Lung (tissue), 11 donors: ENCODE measurements at regions not wholly inside any gene's neighbourhood (a gene's known extent, or its start where the extent isn't known, plus 50 kb on each side); places are given as distances from the start of the nearest gene placed in this dataset.

Experiments
- ATAC-seq: fragments of 200-7000 bp; cut with Tn5 transposase; one replicate; pipeline ENCODE4 v1.9.1; 2020; ENCODE audit warnings: moderate number of reproducible peaks; ENCODE audit not compliant: insufficient read depth, low FRiP score
- DNase-seq, 3 donors: peaks; one replicate each; pipeline ENCODE4 v3.0.0-alpha.2; 2013 to 2017
- H3K27ac ChIP-seq, 2 donors: one replicate each; pipeline ENCODE4 v1.5.1; 2013; ENCODE audit warnings: mild to moderate bottlenecking in 2 of 2, moderate library complexity in 2 of 2, control low read depth in 1 of 2, inconsistent platforms in 1 of 2, low read depth in 1 of 2, low read length in 1 of 2
- H3K27me3 ChIP-seq, 3 donors: one replicate each; pipeline ENCODE4 v1.5.1; 2013; ENCODE audit warnings: low read length in 2 of 3; ENCODE audit not compliant: control insufficient read depth in 3 of 3, insufficient read depth in 3 of 3
- H3K36me3 ChIP-seq, 4 donors: one replicate each; pipeline ENCODE4 v1.5.1; 2013; ENCODE audit warnings: low read length in 4 of 4, mild to moderate bottlenecking in 1 of 4, moderate library complexity in 1 of 4; ENCODE audit not compliant: control insufficient read depth in 4 of 4, insufficient read depth in 4 of 4
- H3K4me1 ChIP-seq, 5 donors: one replicate each; pipeline ENCODE4 v1.5.1; 2013; ENCODE audit warnings: low read length in 5 of 5, mild to moderate bottlenecking in 2 of 5, moderate library complexity in 1 of 5; ENCODE audit not compliant: control insufficient read depth in 5 of 5, insufficient read depth in 5 of 5
- H3K4me3 ChIP-seq: one replicate; pipeline ENCODE4 v1.5.1; 2013; ENCODE audit warnings: mild to moderate bottlenecking, control low read depth, moderate library complexity
- H3K9ac ChIP-seq, 2 donors: one replicate each; pipeline ENCODE4 v1.5.1; 2013; ENCODE audit warnings: low read length in 2 of 2, control low read depth in 1 of 2; ENCODE audit not compliant: insufficient read depth in 1 of 2
- H3K9me3 ChIP-seq, 4 donors: one replicate each; pipeline ENCODE4 v1.5.1; 2013; ENCODE audit warnings: low read length in 3 of 4, mild to moderate bottlenecking in 1 of 4, moderate library complexity in 1 of 4; ENCODE audit not compliant: control insufficient read depth in 4 of 4, insufficient read depth in 3 of 4
- WGBS, 2 donors: extraction: QIAGEN DNeasy Blood & Tissue Kit; methylation state at CpG; one replicate each; pipeline ENCODE4 v1.1.7; 2013; 5-methylcytosine and 5-hydroxymethylcytosine counted together
- TF ChIP-seq, protein P1 (sequence below): IDR thresholded peaks from 2 replicates; pipeline ENCODE4 v1.5.1; 2012; ENCODE audit warnings: mild to moderate bottlenecking; ENCODE audit errors: control extremely low read depth, extremely low read depth
- donor health status: control.
- donor health status: control.
- donor health status: Bipolar disorder and iron deficiency.
- donor health status: healthy.
- donor health status: DM: yes; HTN: yes; CAD: no.

DNA sequence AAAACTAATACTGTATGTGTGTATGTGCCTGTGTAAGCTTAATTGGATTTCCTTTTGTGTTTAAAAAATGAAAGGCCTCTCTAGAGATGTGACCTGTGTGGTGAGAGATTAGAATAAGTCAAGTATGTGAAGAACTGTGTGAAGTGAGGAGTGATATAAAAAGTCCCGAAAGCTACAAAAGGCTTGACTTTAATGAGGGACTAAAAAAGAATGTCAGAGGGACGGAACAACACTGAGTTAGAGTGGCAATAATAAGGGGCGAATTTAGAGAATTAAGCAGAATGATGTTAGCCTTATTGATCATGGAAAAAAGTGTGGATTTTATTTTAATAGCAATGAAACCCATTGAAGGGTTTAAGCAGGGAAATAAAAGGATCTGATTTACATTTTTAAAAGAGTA, 1281.2 kb upstream of the ADGRB3 start:
- Histone ChIP-seq H3K4me1 (no peaks in the 10 kb centered on the region), H3K9me3 (no peaks in the 10 kb centered on the region), H3K4me3 (no peak overlapping the region), H3K27ac (no peak overlapping the region), H3K9ac (no peak overlapping the region), H3K36me3 (no peaks in the 10 kb centered on the region), H3K27me3 (no peaks in the 10 kb centered on the region)
- DNase-seq (no peak), ATAC-seq (no peak)
- WGBS, 2 donors: 66 to 73% methylated on average over 3 of the region's 3 CpGs
- TF ChIP-seq, protein P1, sequence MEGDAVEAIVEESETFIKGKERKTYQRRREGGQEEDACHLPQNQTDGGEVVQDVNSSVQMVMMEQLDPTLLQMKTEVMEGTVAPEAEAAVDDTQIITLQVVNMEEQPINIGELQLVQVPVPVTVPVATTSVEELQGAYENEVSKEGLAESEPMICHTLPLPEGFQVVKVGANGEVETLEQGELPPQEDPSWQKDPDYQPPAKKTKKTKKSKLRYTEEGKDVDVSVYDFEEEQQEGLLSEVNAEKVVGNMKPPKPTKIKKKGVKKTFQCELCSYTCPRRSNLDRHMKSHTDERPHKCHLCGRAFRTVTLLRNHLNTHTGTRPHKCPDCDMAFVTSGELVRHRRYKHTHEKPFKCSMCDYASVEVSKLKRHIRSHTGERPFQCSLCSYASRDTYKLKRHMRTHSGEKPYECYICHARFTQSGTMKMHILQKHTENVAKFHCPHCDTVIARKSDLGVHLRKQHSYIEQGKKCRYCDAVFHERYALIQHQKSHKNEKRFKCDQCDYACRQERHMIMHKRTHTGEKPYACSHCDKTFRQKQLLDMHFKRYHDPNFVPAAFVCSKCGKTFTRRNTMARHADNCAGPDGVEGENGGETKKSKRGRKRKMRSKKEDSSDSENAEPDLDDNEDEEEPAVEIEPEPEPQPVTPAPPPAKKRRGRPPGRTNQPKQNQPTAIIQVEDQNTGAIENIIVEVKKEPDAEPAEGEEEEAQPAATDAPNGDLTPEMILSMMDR: no peak

DNA sequence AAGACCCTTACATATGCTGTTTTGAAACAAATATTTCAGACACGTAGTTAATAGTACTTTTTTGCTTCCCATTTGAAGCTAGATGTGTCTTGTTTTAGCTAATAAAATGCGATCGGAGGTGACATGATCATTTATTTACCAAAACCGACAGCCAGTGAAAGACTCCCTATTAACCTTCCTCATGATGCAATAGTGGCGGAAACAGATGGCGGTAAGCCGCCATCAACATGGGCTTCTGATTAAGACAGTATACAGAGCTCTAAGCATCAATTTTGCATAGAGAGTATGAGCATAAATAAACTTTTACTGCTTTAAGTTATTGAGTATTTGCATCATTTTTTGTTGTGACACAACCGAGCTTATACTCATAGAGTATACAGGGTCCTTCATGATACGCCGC, 1282.4 kb upstream of the ADGRB3 start:
- TF ChIP-seq, protein P1: no peak
- ATAC-seq: no peak
- Histone ChIP-seq H3K4me1 (no peaks in the 10 kb centered on the region), H3K4me3 (no peak overlapping the region), H3K27me3 (no peaks in the 10 kb centered on the region), H3K9me3 (peaks cover 0 to 1% (median 0%) of the 10 kb centered on the region in 4 donors), H3K27ac (no peak overlapping the region), H3K36me3 (no peaks in the 10 kb centered on the region), H3K9ac (no peak overlapping the region)
- no peak for DNase-seq
- WGBS, 2 donors: 82 to 84% methylated on average over 10 of the region's 10 CpGs

DNA sequence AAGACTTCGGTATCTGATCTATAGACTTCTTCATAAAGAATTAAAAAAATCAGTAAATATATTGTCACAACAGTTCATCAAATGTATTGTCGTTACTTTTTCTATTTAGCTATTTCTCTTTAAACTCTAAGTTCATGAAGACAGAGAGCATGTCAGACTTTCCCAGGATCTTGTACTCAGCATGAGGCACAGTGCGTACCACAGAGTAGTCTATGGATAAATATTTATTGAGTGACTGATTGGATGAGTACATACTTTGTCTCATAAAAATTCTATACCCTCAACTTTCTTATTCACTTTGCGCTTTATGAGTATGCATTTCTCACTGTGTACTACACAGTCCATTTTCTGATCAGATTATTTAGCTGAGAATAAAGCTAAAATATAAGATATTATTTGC, 1284.4 kb upstream of the ADGRB3 start:
- DNase-seq (no peak), ATAC-seq (no peak)
- no peak overlapping the region for H3K4me3 ChIP-seq
- peaks cover 0 to 4% (median 0%) of the 10 kb centered on the region in 4 donors for H3K9me3 ChIP-seq
- no peak overlapping the region for H3K9ac ChIP-seq
- H3K36me3 ChIP-seq: no peaks in the 10 kb centered on the region
- TF ChIP-seq, protein P1: no peak
- H3K4me1 ChIP-seq: no peaks in the 10 kb centered on the region
- H3K27ac ChIP-seq: no peak overlapping the region
- H3K27me3 ChIP-seq: no peaks in the 10 kb centered on the region
- 88 to 91% methylated on average over 4 of the region's 4 CpGs for WGBS, 2 donors

DNA sequence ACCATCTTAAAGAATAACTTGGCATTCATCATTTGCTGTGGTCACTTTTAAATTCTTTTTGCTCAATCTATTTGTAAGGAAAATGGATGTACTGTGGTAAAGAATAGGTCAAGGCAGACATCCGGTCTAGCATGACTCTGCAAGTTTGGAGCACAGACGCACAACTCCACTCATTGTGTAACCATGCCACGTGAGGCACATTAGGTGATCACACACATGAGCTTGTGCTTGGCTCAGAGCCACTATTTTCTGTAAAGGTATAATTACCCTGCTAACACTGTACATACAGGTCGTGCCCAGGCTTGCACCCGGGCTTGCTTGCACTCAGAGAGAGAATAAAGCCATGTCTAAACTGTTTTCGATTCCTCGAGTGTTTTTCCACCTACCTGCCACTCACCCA, 1289.1 kb upstream of the ADGRB3 start:
- H3K27me3 ChIP-seq: no peaks in the 10 kb centered on the region
- H3K4me1 ChIP-seq: no peaks in the 10 kb centered on the region
- no peak overlapping the region for H3K9ac ChIP-seq
- no peak for DNase-seq
- ATAC-seq: no peak
- H3K36me3 ChIP-seq: no peaks in the 10 kb centered on the region
- TF ChIP-seq, protein P1: no peak
- H3K27ac ChIP-seq: no peak overlapping the region
- peaks cover 0 to 4% (median 0%) of the 10 kb centered on the region in 4 donors for H3K9me3 ChIP-seq
- H3K4me3 ChIP-seq: no peak overlapping the region
- 80 to 83% methylated on average over 7 of the region's 7 CpGs for WGBS, 2 donors
